ENCODE measurements at regions not wholly inside any gene's neighbourhood (a gene's known extent, or its start where the extent isn't known, plus 50 kb on each side); places are given as distances from the start of the nearest gene placed in this dataset.
A peak's percentile ranks its signal among the peaks of the same experiment; 100 is the strongest.
"Not testable (repeated sequence)": the region's sequence is repeated elsewhere in the genome, so short reads cannot be mapped to it uniquely, and the experiment has no call there.

- DNase-seq: no peak
Measured at GRCh38 chr2:7436096-7436906, 519.1 kb downstream of the RNF144A start.

- DNase-seq: no peak
Measured at GRCh38 chr2:7437141-7437540, 519.9 kb downstream of the RNF144A start.

DNA sequence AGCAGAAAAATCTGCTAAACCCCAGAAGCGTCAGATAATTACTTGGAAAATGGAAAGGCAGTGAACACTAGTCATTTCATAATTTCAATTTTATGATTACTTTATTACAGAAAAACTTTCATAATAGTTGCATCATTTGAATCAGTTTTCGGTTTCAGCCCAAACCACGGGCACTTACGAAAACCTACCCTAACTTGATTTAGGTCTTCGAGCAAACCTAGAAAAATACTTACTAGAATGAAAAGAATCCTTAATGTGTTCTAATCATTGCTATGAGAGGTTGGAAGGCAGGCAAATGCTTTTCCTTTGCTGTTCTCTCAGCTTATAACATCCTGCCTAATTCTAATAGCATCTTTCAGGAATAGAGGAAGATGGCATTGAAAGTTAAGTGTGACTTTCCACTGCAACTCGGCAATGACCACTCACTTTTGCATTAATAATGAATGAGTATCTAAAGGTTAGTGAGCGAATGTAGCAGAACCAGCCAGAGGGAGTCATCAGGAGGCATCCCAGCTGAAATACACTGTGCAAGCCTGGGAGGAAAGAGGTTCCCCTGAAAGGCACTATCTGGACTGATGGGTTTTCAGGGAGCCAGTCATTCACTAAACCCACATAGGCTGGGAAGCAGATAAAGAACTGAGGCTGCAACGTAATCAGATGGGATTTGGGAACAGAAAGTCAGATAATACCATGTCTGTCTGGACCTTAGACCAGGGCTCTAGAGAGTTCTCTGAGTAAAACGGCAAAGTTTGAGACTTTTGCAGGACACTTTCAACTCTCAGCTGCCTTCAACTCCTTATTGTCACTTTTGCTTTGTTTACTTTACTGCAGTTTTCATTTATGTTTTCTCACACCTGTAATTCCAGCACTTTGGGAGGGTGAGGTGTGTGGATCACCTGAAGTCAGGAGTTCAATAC, 520.8 kb downstream of the RNF144A start:
- DNase-seq: peak; percentile 45

DNA sequence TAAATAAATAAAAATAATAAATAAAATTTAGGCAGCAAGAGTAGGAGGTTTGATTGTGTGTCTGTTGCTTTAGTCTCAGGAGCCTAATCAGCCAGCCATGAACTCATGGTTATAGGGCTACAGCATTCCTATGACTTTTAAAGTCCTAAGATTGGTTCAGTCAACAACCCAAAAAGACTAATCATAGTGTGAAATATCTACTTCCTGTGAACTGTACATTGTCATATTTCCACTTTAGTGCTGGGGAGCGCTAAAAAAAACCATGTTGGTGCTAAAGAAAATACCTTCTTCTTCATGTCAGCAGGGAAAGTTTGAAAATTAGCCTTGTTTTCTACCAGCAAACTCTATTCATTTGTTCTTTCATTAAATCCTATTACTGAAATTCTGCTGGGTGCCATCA, 521.6 kb downstream of the RNF144A start:
- no peak for DNase-seq

GRCh38 chr2:7440977-7441376, 523.8 kb downstream of the RNF144A start:
- no peak for DNase-seq

- DNase-seq: not testable (repeated sequence)
Measured at GRCh38 chr2:7441841-7442240, 524.6 kb downstream of the RNF144A start.

DNA sequence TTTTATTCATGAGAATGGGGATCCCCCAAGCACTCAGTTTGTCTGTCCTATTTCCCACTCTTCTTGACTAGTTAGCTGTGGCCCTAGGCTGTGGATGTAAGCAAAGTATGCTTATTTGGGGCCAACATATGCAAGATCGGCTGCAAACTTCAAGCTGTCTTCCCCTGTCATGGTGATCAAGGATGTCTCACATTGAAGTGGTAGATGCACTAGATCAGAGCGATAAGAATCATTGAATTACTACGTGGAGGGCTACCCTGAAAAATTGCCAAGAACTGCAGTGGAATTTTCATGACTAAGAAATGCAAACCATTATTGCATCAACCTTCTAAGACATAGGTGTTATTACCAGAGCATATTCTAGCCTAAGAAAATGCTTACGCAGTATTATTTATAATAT, 527.4 kb downstream of the RNF144A start:
- no peak for DNase-seq

DNA sequence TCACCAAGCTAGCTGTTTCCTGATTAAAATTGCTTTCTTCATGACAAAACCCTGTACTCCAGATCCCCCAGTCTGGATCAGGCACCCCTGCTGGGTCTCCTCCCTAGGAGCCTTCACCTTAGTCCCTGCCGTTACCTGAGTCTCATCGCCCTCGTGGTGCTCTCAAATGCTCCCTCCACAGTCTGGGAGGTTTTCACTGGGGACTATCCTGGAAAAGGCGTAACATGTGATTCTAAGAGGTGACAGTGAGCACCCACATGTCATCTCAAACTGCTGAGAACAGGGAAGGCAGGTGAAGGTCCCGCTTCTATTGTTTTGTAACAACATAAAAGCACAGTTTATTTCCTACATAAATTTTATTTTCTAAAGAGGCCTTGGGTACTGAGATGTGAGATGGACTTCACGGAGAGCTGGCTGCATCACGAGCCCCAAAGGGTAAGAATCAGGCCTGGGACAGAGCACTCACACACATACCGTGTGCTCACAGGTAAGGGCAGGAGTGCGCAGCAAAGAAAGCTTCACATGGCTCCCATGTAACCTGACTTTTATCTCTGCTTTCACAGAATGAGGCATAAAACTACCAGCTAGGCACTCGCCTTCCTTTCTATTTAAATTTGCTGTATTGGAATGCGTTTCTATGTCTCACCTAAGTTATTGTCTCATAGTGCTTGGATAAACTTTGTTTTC, 531.5 kb downstream of the RNF144A start:
- DNase-seq: no peak

- no peak for DNase-seq
Measured at GRCh38 chr2:7449298-7449697, 532.1 kb downstream of the RNF144A start.

- DNase-seq: peak; percentile 76
Measured at GRCh38 chr2:7450188-7450832, 533.1 kb downstream of the RNF144A start.

DNA sequence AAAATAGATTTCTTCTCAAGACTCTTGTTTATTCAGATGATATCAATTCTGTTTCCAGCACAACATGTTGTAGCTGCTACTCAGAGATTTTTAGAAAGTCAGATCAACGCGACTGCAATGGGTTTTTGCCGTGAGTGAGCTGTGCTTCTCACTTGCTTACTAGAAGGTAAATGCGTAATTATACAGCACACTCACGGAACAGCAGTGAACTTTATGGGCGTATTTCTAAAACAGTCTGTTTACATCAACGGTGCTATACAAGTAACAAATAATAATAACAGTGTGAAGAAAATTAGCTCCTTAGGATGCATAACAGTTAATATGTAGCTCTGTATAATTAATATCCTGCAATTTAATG, 533.6 kb downstream of the RNF144A start:
- DNase-seq: peak; percentile 55

DNA sequence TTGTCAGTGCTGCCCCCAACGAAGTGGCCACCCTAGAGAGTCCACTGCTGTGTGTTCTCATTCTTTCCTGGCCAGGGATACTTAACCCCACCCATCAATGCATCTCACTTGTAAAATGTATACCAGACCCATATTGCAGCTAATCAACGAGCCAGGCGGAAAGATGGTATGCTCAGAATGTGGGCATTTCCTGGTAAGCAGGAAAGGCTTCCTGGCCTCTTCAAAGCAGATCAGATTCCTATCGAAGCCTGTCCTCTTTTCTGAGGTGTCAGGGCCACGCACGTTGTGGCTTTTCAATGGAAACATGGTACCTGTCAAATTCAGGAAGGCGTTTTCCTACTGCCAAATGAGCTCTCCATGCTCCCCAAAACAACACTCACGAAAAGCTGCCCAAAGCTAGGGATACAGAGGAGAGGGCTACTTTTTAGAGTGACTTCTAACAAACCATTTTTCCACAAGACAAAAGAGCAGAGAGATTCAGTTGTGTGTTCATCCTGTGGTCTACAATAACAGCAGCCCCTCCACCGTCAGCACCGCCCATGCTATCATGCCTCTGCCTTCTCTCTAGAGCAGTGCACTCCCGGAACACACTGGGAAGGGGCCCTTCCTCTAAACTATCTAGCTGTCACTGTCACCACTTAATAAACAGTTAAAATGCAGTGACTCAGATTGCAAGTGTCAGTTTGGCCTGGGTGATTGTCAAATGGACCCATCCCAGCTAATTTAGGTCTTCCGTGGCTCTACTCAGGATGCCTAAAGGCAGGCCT, 535.1 kb downstream of the RNF144A start:
- DNase-seq: no peak

GRCh38 chr2:7454592-7454991, 537.4 kb downstream of the RNF144A start:
- no peak for DNase-seq

DNA sequence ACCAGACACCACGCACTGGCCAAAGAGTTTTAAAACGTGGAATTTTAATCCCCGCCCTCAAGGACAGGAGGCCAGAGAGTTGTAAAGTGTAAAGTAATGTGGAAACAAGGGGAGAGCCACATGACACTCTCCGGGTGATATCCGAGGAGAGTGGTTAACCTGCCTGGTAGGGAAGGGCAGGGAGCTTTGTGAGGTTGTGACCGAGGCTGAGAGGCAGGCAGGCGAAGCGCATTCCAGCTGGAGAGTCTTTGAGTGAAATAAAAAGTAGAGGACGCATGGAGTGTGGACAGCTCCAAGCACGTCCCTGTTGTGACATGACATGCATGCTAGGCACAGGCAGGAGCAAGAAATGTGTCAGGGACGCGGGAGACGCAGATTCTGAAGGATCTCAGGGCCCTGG, 539.5 kb downstream of the RNF144A start:
- no peak for DNase-seq

GRCh38 chr2:7458066-7458465, 540.9 kb downstream of the RNF144A start:
- DNase-seq: no peak

GRCh38 chr2:7467782-7468447, 550.7 kb downstream of the RNF144A start:
- DNase-seq: peak; percentile 67

- DNase-seq: no peak
Measured at GRCh38 chr2:7468448-7468828, 551.2 kb downstream of the RNF144A start.

DNA sequence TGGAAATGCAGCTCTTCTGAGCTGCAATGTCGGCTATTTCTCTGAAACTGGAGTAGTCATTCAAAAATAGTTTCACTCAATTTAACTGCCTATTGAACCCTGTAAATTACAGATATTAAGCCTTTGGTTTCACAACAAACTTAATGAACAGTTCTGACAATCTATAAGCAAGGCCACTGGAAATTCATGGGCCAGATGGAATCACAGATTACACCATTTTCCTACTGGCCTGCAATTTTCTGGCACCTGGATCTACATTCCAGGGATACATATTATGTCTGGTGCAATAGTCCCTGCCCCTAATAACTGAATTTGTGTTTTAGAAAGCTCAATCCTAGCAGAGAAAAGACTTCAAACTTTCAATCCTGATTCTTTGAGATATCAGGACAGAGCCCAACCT, 551.7 kb downstream of the RNF144A start:
- no peak for DNase-seq

DNA sequence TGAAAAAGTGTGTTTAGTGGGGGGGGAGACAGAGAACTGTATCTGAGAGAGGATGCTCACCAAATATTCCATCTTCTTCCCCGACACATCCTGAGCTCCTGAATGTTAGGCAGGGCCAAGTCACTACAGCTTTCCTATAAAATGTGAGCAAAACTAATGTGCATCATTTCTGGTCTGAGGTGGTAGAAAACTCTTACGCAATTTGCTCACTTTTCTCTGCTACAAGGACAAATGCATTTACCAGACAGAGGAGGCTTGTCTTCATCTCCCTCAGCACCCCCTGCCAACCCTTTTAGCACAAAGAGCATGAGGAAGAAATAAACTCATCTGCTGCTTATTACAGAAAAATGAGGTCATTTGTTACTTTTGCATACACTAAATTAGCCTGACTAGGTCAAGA, 554.0 kb downstream of the RNF144A start:
- DNase-seq: no peak

DNA sequence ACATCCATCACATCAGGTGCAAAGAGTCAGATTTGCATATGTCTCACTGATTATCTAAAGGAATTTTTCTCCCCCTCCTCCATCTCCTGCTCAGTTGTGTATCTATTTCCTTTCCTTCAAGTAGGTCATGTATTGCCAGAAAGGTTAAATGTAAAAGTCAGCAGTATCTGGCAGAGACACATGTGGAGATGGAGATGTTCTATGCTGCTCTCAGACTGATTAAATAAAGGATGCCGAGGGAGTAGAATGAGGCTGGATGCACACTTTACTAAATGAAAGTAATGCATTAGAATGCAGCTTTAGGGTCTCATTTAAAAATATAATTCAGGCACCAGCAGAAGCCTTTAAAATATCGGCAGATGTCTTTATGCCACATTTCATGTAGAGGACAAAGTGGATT, 555.3 kb downstream of the RNF144A start:
- DNase-seq: no peak

DNA sequence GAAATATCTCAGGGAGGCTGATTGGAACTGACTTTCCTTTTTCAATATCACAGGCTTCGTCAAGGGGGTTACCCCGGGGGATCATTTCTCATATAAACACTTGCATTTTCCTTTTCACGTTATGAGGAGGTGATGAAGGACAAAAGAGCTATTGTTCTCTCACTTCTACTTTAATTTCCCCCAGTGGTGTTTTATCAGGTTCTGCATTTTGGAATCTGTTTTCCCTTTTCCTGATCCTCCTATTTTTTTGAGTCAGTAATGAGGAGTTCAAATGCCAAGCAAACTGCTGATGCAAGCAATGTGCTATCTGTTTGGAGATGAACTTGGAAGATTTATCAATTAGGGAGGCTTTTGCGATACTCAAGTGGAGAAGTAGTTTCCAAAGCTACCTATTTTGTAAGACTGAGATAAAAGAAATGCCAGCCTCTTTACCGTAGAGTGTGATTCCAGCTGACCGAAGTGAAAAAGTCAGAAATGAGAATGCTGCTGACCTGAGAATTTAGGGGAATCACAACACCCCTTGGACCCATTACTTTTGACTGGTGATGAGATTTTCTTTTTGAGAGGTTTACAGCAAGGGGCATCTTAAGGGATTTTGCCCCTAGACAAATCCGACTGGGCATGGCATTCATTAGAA, 556.0 kb downstream of the RNF144A start:
- no peak for DNase-seq
